C4-2B (cell line): ENCODE measurements at regions not wholly inside any gene's neighbourhood (a gene's known extent, or its start where the extent isn't known, plus 50 kb on each side); places are given as distances from the start of the nearest gene placed in this dataset.

Source experiments
- CTCF ChIP-seq: fragments of 450-650 bp; conservative IDR thresholded peaks from 2 replicates; pipeline ENCODE4 v1.5.1; 2017; ENCODE audit warnings: mild to moderate bottlenecking
- ZFX ChIP-seq: fragments of 450-650 bp; IDR thresholded peaks from 2 replicates; pipeline ENCODE4 v1.6.1; 2017

- TF ChIP-seq CTCF (no peak), ZFX (no peak)
Observed at GRCh38 chr5:19047277-19047676, 940.7 kb downstream of the CDH18 start.
